ENCODE measurements at regions not wholly inside any gene's neighbourhood (a gene's known extent, or its start where the extent isn't known, plus 50 kb on each side); places are given as distances from the start of the nearest gene placed in this dataset.

DNA sequence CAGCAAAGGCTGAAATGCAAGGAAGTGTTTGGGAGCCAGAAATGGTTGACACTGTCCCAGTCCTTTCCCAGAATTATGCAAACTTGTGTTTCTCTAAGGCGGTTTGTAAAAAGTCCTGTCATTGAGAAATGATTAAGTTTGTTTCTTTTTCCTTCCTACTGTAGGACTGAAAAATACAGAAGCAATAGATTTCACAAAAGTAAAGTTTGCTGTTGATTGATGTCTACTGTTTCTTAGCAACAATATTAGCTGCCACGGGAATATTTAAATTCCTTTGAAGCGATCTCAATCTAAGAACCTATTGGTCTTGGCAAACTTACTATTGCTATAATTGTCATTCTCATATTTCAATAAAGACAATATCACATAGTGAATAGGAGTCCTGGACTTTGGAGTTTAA is 100.7 kb upstream of the IL12A start:
- TF ChIP-seq, protein P1, sequence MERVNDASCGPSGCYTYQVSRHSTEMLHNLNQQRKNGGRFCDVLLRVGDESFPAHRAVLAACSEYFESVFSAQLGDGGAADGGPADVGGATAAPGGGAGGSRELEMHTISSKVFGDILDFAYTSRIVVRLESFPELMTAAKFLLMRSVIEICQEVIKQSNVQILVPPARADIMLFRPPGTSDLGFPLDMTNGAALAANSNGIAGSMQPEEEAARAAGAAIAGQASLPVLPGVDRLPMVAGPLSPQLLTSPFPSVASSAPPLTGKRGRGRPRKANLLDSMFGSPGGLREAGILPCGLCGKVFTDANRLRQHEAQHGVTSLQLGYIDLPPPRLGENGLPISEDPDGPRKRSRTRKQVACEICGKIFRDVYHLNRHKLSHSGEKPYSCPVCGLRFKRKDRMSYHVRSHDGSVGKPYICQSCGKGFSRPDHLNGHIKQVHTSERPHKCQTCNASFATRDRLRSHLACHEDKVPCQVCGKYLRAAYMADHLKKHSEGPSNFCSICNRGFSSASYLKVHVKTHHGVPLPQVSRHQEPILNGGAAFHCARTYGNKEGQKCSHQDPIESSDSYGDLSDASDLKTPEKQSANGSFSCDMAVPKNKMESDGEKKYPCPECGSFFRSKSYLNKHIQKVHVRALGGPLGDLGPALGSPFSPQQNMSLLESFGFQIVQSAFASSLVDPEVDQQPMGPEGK (CRISPR knock-in tag; IDR thresholded peaks at IDR 0.05; ENCODE audit: borderline replicate concordance), result no peak
- TF ChIP-seq ZFP30 (CRISPR knock-in tag; IDR thresholded peaks at IDR 0.05) (no peak), TCF4 (CRISPR knock-in tag; IDR thresholded peaks at IDR 0.05; ENCODE audit: borderline replicate concordance) (no peak), BACH2 (CRISPR knock-in tag; IDR thresholded peaks at IDR 0.05; ENCODE audit: borderline replicate concordance) (no peak), SNAI2 (CRISPR knock-in tag; IDR thresholded peaks at IDR 0.05) (no peak), ARNTL (CRISPR knock-in tag; IDR thresholded peaks at IDR 0.05; ENCODE audit: borderline replicate concordance, low read depth) (no peak), ZFP3 (CRISPR knock-in tag; IDR thresholded peaks at IDR 0.05) (no peak), GLIS3 (CRISPR knock-in tag; IDR thresholded peaks at IDR 0.05) (no peak)
- TF ChIP-seq, protein P2, sequence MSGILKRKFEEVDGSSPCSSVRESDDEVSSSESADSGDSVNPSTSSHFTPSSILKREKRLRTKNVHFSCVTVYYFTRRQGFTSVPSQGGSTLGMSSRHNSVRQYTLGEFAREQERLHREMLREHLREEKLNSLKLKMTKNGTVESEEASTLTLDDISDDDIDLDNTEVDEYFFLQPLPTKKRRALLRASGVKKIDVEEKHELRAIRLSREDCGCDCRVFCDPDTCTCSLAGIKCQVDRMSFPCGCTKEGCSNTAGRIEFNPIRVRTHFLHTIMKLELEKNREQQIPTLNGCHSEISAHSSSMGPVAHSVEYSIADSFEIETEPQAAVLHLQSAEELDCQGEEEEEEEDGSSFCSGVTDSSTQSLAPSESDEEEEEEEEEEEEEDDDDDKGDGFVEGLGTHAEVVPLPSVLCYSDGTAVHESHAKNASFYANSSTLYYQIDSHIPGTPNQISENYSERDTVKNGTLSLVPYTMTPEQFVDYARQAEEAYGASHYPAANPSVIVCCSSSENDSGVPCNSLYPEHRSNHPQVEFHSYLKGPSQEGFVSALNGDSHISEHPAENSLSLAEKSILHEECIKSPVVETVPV (CRISPR knock-in tag; IDR thresholded peaks at IDR 0.05), result no peak
- TF ChIP-seq, protein P3, sequence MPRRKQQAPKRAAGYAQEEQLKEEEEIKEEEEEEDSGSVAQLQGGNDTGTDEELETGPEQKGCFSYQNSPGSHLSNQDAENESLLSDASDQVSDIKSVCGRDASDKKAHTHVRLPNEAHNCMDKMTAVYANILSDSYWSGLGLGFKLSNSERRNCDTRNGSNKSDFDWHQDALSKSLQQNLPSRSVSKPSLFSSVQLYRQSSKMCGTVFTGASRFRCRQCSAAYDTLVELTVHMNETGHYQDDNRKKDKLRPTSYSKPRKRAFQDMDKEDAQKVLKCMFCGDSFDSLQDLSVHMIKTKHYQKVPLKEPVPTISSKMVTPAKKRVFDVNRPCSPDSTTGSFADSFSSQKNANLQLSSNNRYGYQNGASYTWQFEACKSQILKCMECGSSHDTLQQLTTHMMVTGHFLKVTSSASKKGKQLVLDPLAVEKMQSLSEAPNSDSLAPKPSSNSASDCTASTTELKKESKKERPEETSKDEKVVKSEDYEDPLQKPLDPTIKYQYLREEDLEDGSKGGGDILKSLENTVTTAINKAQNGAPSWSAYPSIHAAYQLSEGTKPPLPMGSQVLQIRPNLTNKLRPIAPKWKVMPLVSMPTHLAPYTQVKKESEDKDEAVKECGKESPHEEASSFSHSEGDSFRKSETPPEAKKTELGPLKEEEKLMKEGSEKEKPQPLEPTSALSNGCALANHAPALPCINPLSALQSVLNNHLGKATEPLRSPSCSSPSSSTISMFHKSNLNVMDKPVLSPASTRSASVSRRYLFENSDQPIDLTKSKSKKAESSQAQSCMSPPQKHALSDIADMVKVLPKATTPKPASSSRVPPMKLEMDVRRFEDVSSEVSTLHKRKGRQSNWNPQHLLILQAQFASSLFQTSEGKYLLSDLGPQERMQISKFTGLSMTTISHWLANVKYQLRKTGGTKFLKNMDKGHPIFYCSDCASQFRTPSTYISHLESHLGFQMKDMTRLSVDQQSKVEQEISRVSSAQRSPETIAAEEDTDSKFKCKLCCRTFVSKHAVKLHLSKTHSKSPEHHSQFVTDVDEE (CRISPR knock-in tag; IDR thresholded peaks at IDR 0.05), result no peak

Measured in SK-N-SH treated with all-trans-retinoic acid at 6 μM for 48 hours (cell line).